Upper lobe of left lung (tissue), 6 donors: ENCODE measurements at regions not wholly inside any gene's neighbourhood (a gene's known extent, or its start where the extent isn't known, plus 50 kb on each side); places are given as distances from the start of the nearest gene placed in this dataset.
"Not testable (repeated sequence)": the region's sequence is repeated elsewhere in the genome, so short reads cannot be mapped to it uniquely, and the experiment has no call there.

ENCODE experiments used
- ATAC-seq, 2 donors: fragments of 200-7000 bp; cut with Tn5 transposase; one replicate each; pipeline ENCODE4 v1.9.1; 2022; ENCODE audit warnings: mild to moderate bottlenecking in 2 of 2, moderate library complexity in 2 of 2; ENCODE audit not compliant: low FRiP score in 2 of 2
- DNase-seq, 2 donors: peaks; one replicate each; pipeline ENCODE4 v3.0.0-alpha.2; 2019 to 2020
- H3K27ac ChIP-seq, 4 donors: fragments of 200-600 bp; sonication (generic); one replicate each; pipeline ENCODE4 v1.5.1; 2016 to 2019
- H3K27me3 ChIP-seq, 4 donors: fragments of 200-600 bp; sonication (generic); one replicate each; pipeline ENCODE4 v1.5.1; 2017 to 2019
- H3K36me3 ChIP-seq, 4 donors: fragments of 200-600 bp; sonication (generic); one replicate each; pipeline ENCODE4 v1.5.1; 2016 to 2019
- H3K4me1 ChIP-seq, 4 donors: fragments of 200-600 bp; sonication (generic); one replicate each; pipeline ENCODE4 v1.5.1; 2018 to 2019
- H3K4me3 ChIP-seq, 4 donors: fragments of 200-600 bp; sonication (generic); one replicate each; pipeline ENCODE4 v1.5.1; 2017 to 2019; ENCODE audit warnings: mild to moderate bottlenecking in 2 of 4, moderate library complexity in 1 of 4
- H3K9me3 ChIP-seq, 4 donors: fragments of 200-600 bp; sonication (generic); one replicate each; pipeline ENCODE4 v1.5.1; 2018 to 2019
- EP300 ChIP-seq, 4 donors: sonication (generic); formaldehyde crosslinking; IDR thresholded peaks; one replicate each; pipeline ENCODE4 v1.5.1; 2017; ENCODE audit warnings: antibody characterized with exemption in 4 of 4, control low read depth in 2 of 4
- POLR2A ChIP-seq, 4 donors: fragments of 450-650 bp; IDR thresholded peaks; one replicate each; pipeline ENCODE4 v1.5.1; 2016 to 2017; ENCODE audit warnings: antibody characterized with exemption in 4 of 4, mild to moderate bottlenecking in 2 of 4
- POLR2AphosphoS5 ChIP-seq, 2 donors: sonication (generic); formaldehyde crosslinking; IDR thresholded peaks; one replicate each; pipeline ENCODE4 v1.5.1; 2017; ENCODE audit warnings: antibody characterized with exemption in 2 of 2
- WGBS, 2 donors: methylation state at CpG; one replicate each; pipeline ENCODE4 v1.1.5; 2017 to 2018; 5-methylcytosine and 5-hydroxymethylcytosine counted together
- TF ChIP-seq, protein P1 (sequence below), 6 experiments: fragments of 450-650 bp in 4 of 6; fragments of 200-600 bp in 2 of 6; sonication (generic) in 2 of 6; IDR thresholded peaks; one replicate each; pipeline ENCODE4 v1.5.1; 2016 to 2019; ENCODE audit warnings: antibody characterized with exemption in 6 of 6
- donor health status: DM: no; HTN: no; CAD: no; lungs with moderate emphysema.
- donor health status: DM: no; HTN: yes; CAD: no; lungs with severe emphysema.

DNA sequence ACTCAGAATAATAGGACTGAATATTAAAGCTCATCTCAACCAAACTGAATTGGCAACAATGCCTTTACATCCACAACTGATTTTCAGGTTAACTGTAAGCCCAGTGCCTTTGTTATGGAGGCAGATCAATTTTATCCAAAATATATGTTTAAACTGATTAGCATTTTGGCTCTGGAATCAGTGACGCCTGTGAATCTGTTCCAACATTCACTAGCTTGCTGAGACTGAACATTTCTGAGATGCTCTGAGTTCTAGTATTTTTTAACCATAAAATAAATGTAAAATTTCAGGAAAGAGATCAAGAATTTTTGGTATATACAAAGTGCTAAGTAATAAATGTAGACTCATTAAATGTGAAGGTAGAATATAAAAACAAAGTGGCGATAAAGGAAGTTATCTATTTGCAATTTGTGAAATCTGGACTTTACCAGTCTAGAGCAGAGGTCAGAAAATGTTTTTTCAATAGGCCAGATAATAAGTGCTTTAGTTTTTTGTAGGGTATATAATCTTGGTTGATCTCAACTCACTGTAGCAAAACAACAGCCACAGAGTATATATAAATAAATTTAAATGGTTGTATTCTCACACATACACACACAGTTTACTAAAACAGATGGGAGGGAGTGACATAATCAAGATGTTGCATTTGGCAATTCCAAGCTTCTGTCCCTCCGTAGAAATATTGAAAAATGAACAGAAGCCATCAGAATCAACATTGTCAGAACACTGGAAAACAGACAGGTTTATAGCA, 560.3 kb downstream of the ZWINT start:
- Histone ChIP-seq H3K9me3 (peaks cover 0 to 3% (median 0%) of the 10 kb centered on the region in 4 donors), H3K4me3 (no peak overlapping the region), H3K36me3 (no peaks in the 10 kb centered on the region), H3K27me3 (no peaks in the 10 kb centered on the region), H3K4me1 (no peaks in the 10 kb centered on the region), H3K27ac (no peak overlapping the region)
- ATAC-seq (no peak), DNase-seq (no peak)
- WGBS, 2 donors = 77 to 82% methylated on average over 3 of the region's 3 CpGs
- TF ChIP-seq POLR2AphosphoS5 (IDR thresholded peaks at IDR 0.05) (no peak), EP300 (IDR thresholded peaks at IDR 0.05) (no peak), POLR2A (IDR thresholded peaks at IDR 0.05) (no peak)
- TF ChIP-seq, protein P1, sequence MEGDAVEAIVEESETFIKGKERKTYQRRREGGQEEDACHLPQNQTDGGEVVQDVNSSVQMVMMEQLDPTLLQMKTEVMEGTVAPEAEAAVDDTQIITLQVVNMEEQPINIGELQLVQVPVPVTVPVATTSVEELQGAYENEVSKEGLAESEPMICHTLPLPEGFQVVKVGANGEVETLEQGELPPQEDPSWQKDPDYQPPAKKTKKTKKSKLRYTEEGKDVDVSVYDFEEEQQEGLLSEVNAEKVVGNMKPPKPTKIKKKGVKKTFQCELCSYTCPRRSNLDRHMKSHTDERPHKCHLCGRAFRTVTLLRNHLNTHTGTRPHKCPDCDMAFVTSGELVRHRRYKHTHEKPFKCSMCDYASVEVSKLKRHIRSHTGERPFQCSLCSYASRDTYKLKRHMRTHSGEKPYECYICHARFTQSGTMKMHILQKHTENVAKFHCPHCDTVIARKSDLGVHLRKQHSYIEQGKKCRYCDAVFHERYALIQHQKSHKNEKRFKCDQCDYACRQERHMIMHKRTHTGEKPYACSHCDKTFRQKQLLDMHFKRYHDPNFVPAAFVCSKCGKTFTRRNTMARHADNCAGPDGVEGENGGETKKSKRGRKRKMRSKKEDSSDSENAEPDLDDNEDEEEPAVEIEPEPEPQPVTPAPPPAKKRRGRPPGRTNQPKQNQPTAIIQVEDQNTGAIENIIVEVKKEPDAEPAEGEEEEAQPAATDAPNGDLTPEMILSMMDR (IDR thresholded peaks at IDR 0.05) = no peak

DNA sequence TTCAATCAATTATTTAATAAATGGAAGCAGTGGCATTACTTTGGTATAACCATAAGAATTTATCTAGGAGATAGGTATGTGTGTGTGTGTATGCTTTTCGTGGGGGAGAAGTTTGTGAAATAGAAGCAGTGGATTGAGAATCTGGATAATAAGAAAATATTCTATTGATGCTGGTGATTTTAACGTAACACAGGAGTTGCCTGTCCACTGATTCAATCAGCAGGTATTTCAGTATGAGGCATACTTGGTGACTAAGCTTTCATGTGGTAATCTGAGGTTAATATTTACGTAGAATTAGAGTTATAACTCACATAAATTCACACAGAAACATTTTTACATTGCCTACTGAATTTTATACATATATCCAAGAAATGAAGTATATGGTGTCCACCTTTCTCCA, 568.0 kb downstream of the ZWINT start:
- Histone ChIP-seq H3K27ac (no peak overlapping the region), H3K4me1 (no peaks in the 10 kb centered on the region), H3K27me3 (no peaks in the 10 kb centered on the region), H3K4me3 (no peak overlapping the region), H3K36me3 (no peaks in the 10 kb centered on the region), H3K9me3 (no peaks in the 10 kb centered on the region)
- no peak for ATAC-seq
- no peak for DNase-seq
- 73 to 82% methylated on average over 3 of the region's 3 CpGs for WGBS, 2 donors
- no peak for TF ChIP-seq POLR2A (IDR thresholded peaks at IDR 0.05)
- TF ChIP-seq, protein P1 (IDR thresholded peaks at IDR 0.05) = no peak
- no peak for TF ChIP-seq POLR2AphosphoS5 (IDR thresholded peaks at IDR 0.05)
- TF ChIP-seq EP300 (IDR thresholded peaks at IDR 0.05) = no peak

DNA sequence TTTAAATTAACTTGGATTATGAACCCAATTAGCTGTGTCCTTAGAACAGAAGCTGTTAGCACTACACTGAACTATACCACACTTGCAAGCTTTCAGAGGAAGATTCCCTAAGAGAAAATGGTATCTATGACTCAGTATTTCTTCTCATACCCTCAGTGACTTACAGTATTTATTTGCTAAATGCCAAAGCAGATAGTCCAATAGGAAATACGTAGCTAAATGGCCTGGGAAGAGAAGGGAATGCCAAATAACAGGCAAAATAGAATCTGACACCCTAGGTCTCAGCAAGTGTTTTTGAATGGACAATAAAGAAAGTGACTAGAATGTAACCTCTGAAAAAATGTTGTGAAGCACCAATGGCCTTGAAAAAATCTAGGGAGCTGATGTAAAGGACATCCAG, 570.8 kb downstream of the ZWINT start:
- not testable (repeated sequence) for H3K9me3 ChIP-seq, H3K4me3 ChIP-seq, H3K27ac ChIP-seq, H3K27me3 ChIP-seq, DNase-seq, ATAC-seq, H3K4me1 ChIP-seq, H3K36me3 ChIP-seq
- WGBS, 2 donors = 53 to 65% methylated on average over 1 of the region's 1 CpG

- Histone ChIP-seq H3K4me1 (no peaks in the 10 kb centered on the region), H3K4me3 (no peak overlapping the region), H3K27ac (no peak overlapping the region), H3K36me3 (no peaks in the 10 kb centered on the region), H3K9me3 (no peaks in the 10 kb centered on the region), H3K27me3 (no peaks in the 10 kb centered on the region)
- WGBS, 2 donors = 79 to 85% methylated on average over 3 of the region's 3 CpGs
- TF ChIP-seq, protein P1 (IDR thresholded peaks at IDR 0.05) = no peak
- TF ChIP-seq EP300 (IDR thresholded peaks at IDR 0.05) (no peak), POLR2A (IDR thresholded peaks at IDR 0.05) (no peak), POLR2AphosphoS5 (IDR thresholded peaks at IDR 0.05) (no peak)
- no peak for ATAC-seq
- DNase-seq = no peak
These were observed 574.5 kb downstream of the ZWINT start for GRCh38 chr10:55786461-55787050.

GRCh38 chr10:55782181-55782580, 578.9 kb downstream of the ZWINT start:
- Histone ChIP-seq H3K9me3 (no peaks in the 10 kb centered on the region), H3K27me3 (no peaks in the 10 kb centered on the region), H3K4me1 (no peaks in the 10 kb centered on the region), H3K27ac (no peak overlapping the region), H3K36me3 (no peaks in the 10 kb centered on the region), H3K4me3 (no peak overlapping the region)
- DNase-seq = no peak
- 78 to 84% methylated on average over 4 of the region's 4 CpGs for WGBS, 2 donors
- TF ChIP-seq EP300 (IDR thresholded peaks at IDR 0.05) (no peak), POLR2AphosphoS5 (IDR thresholded peaks at IDR 0.05) (no peak), POLR2A (IDR thresholded peaks at IDR 0.05) (no peak)
- TF ChIP-seq, protein P1 (IDR thresholded peaks at IDR 0.05) = no peak
- no peak for ATAC-seq
